ENCODE measurements at regions not wholly inside any gene's neighbourhood (a gene's known extent, or its start where the extent isn't known, plus 50 kb on each side); places are given as distances from the start of the nearest gene placed in this dataset.

- H3K27ac Mint-ChIP-seq = no peak overlapping the region
- no peak overlapping the region for H2AFZ ChIP-seq (replicated peaks)
- H3K27me3 Mint-ChIP-seq (ENCODE audit: insufficient read depth, low read depth) = peaks cover 3% of the 10 kb centered on the region
- H3K9ac ChIP-seq = no peak overlapping the region
- H3K27me3 ChIP-seq = no peaks in the 10 kb centered on the region
- H3F3A ChIP-seq (ENCODE audit: low read depth) = no peaks in the 10 kb centered on the region
- H3K4me3 ChIP-seq = no peak overlapping the region
- H3K36me3 ChIP-seq = no peaks in the 10 kb centered on the region
- H3K4me1 Mint-ChIP-seq = no peaks in the 10 kb centered on the region
- no peaks in the 10 kb centered on the region for H3K4me1 ChIP-seq
- H3K36me3 Mint-ChIP-seq = no peaks in the 10 kb centered on the region
- no peaks in the 10 kb centered on the region for H3K9me3 ChIP-seq (ENCODE audit: low read depth)
- H3K4me2 ChIP-seq = no peak overlapping the region
- no peak overlapping the region for H3K4me3 Mint-ChIP-seq
- H3K79me2 ChIP-seq (ENCODE audit: low read depth) = no peaks in the 10 kb centered on the region
- no peak for DNase-seq (ENCODE audit: low spot score)
- TF ChIP-seq EZH2 (IDR thresholded peaks at IDR 0.05) (no peak), CTCF (IDR thresholded peaks at IDR 0.05) (no peak), EZH2phosphoT487 (IDR thresholded peaks at IDR 0.05) (no peak)
- no peaks in the 10 kb centered on the region for H3K9me3 Mint-ChIP-seq
- no peaks in the 10 kb centered on the region for H4K20me1 ChIP-seq (ENCODE audit: low read depth)
- no peak overlapping the region for H3K27ac ChIP-seq
These were observed 996.8 kb upstream of the TMEM132C start for GRCh38 chr12:127270193-127270592.

GRCh38 chr12:127271776-127272175 lies 995.2 kb upstream of the TMEM132C start:
- no peaks in the 10 kb centered on the region for H3K4me1 ChIP-seq
- H3K36me3 ChIP-seq = no peaks in the 10 kb centered on the region
- H3K36me3 Mint-ChIP-seq = no peaks in the 10 kb centered on the region
- H3K9ac ChIP-seq = no peak overlapping the region
- no peaks in the 10 kb centered on the region for H3K79me2 ChIP-seq (ENCODE audit: low read depth)
- no peaks in the 10 kb centered on the region for H3F3A ChIP-seq (ENCODE audit: low read depth)
- no peaks in the 10 kb centered on the region for H3K9me3 ChIP-seq (ENCODE audit: low read depth)
- TF ChIP-seq EZH2phosphoT487 (IDR thresholded peaks at IDR 0.05) (no peak), EZH2 (IDR thresholded peaks at IDR 0.05) (no peak), CTCF (IDR thresholded peaks at IDR 0.05) (no peak)
- no peaks in the 10 kb centered on the region for H3K9me3 Mint-ChIP-seq
- peaks cover 3% of the 10 kb centered on the region for H3K27me3 Mint-ChIP-seq (ENCODE audit: insufficient read depth, low read depth)
- H3K27me3 ChIP-seq = no peaks in the 10 kb centered on the region
- H3K4me1 Mint-ChIP-seq = no peaks in the 10 kb centered on the region
- H3K4me2 ChIP-seq = no peak overlapping the region
- H3K27ac Mint-ChIP-seq = no peak overlapping the region
- H2AFZ ChIP-seq (replicated peaks) = no peak overlapping the region
- no peak overlapping the region for H3K27ac ChIP-seq
- no peak overlapping the region for H3K4me3 Mint-ChIP-seq
- H4K20me1 ChIP-seq (ENCODE audit: low read depth) = no peaks in the 10 kb centered on the region
- H3K4me3 ChIP-seq = no peak overlapping the region
- no peak for DNase-seq (ENCODE audit: low spot score)

- no peaks in the 10 kb centered on the region for H3K9me3 Mint-ChIP-seq
- Histone ChIP-seq H3K4me3 (no peak overlapping the region), H3K79me2 (ENCODE audit: low read depth) (no peaks in the 10 kb centered on the region), H4K20me1 (ENCODE audit: low read depth) (no peaks in the 10 kb centered on the region), H2AFZ (replicated peaks) (no peak overlapping the region), H3K4me1 (no peaks in the 10 kb centered on the region), H3K27ac (no peak overlapping the region), H3K4me2 (no peak overlapping the region), H3K36me3 (no peaks in the 10 kb centered on the region), H3K9me3 (ENCODE audit: low read depth) (no peaks in the 10 kb centered on the region), H3K27me3 (no peaks in the 10 kb centered on the region), H3F3A (ENCODE audit: low read depth) (no peaks in the 10 kb centered on the region), H3K9ac (no peak overlapping the region)
- peaks cover 7% of the 10 kb centered on the region for H3K27me3 Mint-ChIP-seq (ENCODE audit: insufficient read depth, low read depth)
- H3K4me1 Mint-ChIP-seq = no peaks in the 10 kb centered on the region
- TF ChIP-seq EZH2 (IDR thresholded peaks at IDR 0.05) = no peak
- no peak overlapping the region for H3K27ac Mint-ChIP-seq
- DNase-seq (ENCODE audit: low spot score) = no peak
- H3K36me3 Mint-ChIP-seq = no peaks in the 10 kb centered on the region
- H3K4me3 Mint-ChIP-seq = no peak overlapping the region
These were observed 994.1 kb upstream of the TMEM132C start for GRCh38 chr12:127272864-127273263.

- H3K27me3 Mint-ChIP-seq (ENCODE audit: insufficient read depth, low read depth) = peaks cover 7% of the 10 kb centered on the region
- Histone ChIP-seq H3K79me2 (ENCODE audit: low read depth) (no peaks in the 10 kb centered on the region), H3K36me3 (no peaks in the 10 kb centered on the region), H3K4me3 (no peak overlapping the region), H3K27ac (no peak overlapping the region), H2AFZ (replicated peaks) (no peak overlapping the region), H3K4me2 (no peak overlapping the region), H4K20me1 (ENCODE audit: low read depth) (no peaks in the 10 kb centered on the region), H3K27me3 (no peaks in the 10 kb centered on the region), H3F3A (ENCODE audit: low read depth) (no peaks in the 10 kb centered on the region), H3K9me3 (ENCODE audit: low read depth) (no peaks in the 10 kb centered on the region), H3K4me1 (no peaks in the 10 kb centered on the region), H3K9ac (no peak overlapping the region)
- H3K36me3 Mint-ChIP-seq = no peaks in the 10 kb centered on the region
- no peak overlapping the region for H3K4me3 Mint-ChIP-seq
- no peaks in the 10 kb centered on the region for H3K9me3 Mint-ChIP-seq
- TF ChIP-seq CTCF (IDR thresholded peaks at IDR 0.05) (no peak), EZH2 (IDR thresholded peaks at IDR 0.05) (no peak), EZH2phosphoT487 (IDR thresholded peaks at IDR 0.05) (no peak)
- no peak for DNase-seq (ENCODE audit: low spot score)
- H3K4me1 Mint-ChIP-seq = no peaks in the 10 kb centered on the region
- no peak overlapping the region for H3K27ac Mint-ChIP-seq
These were observed 993.3 kb upstream of the TMEM132C start for GRCh38 chr12:127273626-127274025.
